Activated T-helper 1 cell treated with anti-CD3 and anti-CD28 coated beads, Interleukin-12 subunit alpha, Interleukin-12 subunit beta, Interleukin-2, Interleukin-4 antibody, amounts not matched to agents 30 ng/mL and 10 ng/mL and 1 ng/mL, durations not matched to agents 14 hours and 24 hours and 36 hours (primary cell): ENCODE measurements at regions not wholly inside any gene's neighbourhood (a gene's known extent, or its start where the extent isn't known, plus 50 kb on each side); places are given as distances from the start of the nearest gene placed in this dataset.

Source experiments
- DNase-seq: peaks from one replicate; pipeline ENCODE4 v3.0.0; 2021; ENCODE audit warnings: low spot score
- H3K27ac Mint-ChIP-seq: one replicate; pipeline ENCODE4 v1.8.0; 2021; ENCODE audit warnings: mild to moderate bottlenecking, mixed read lengths
- H3K27me3 Mint-ChIP-seq: one replicate; pipeline ENCODE4 v1.8.0; 2022; ENCODE audit warnings: mild to moderate bottlenecking, moderate library complexity, mixed read lengths; ENCODE audit not compliant: insufficient read depth
- H3K36me3 Mint-ChIP-seq: one replicate; pipeline ENCODE4 v1.8.0; 2021; ENCODE audit warnings: low read depth, mixed read lengths
- H3K4me1 Mint-ChIP-seq: one replicate; pipeline ENCODE4 v1.8.0; 2021; ENCODE audit warnings: low read depth, mixed read lengths
- H3K4me3 Mint-ChIP-seq: one replicate; pipeline ENCODE4 v1.8.0; 2021; ENCODE audit warnings: mild to moderate bottlenecking, moderate library complexity, mixed read lengths
- H3K9me3 Mint-ChIP-seq: one replicate; pipeline ENCODE4 v1.8.0; 2021; ENCODE audit warnings: mixed read lengths
- intact Hi-C: fragments of 100-400 bp; cut with micrococcal nuclease; formaldehyde crosslinking; loops from one replicate; pipeline ENCODE4 v1.15.1; 2024

- Mint-ChIP-seq H3K27ac (no peak overlapping the region), H3K9me3 (peaks cover 3% of the 10 kb centered on the region), H3K27me3 (peaks cover 11% of the 10 kb centered on the region), H3K4me3 (no peak overlapping the region), H3K36me3 (no peaks in the 10 kb centered on the region), H3K4me1 (no peaks in the 10 kb centered on the region)
- intact Hi-C loops, result no loop called here
- no peak for DNase-seq
Observed at GRCh38 chr1:209461168-209461567, 122.3 kb upstream of the CAMK1G start.

GRCh38 chr1:209462433-209462832, 121.1 kb upstream of the CAMK1G start:
- H3K4me3 Mint-ChIP-seq, result no peak overlapping the region
- no peak for DNase-seq
- no peak overlapping the region for H3K27ac Mint-ChIP-seq
- H3K36me3 Mint-ChIP-seq, result no peaks in the 10 kb centered on the region
- H3K4me1 Mint-ChIP-seq, result no peaks in the 10 kb centered on the region
- H3K27me3 Mint-ChIP-seq, result peaks cover 11% of the 10 kb centered on the region
- intact Hi-C loops, result no loop called here
- peaks cover 3% of the 10 kb centered on the region for H3K9me3 Mint-ChIP-seq

- intact Hi-C loops, result no loop called here
- Mint-ChIP-seq H3K27ac (no peak overlapping the region), H3K27me3 (peaks cover 9% of the 10 kb centered on the region), H3K9me3 (peaks cover 3% of the 10 kb centered on the region), H3K4me3 (no peak overlapping the region), H3K36me3 (no peaks in the 10 kb centered on the region), H3K4me1 (no peaks in the 10 kb centered on the region)
- no peak for DNase-seq
Observed at GRCh38 chr1:209463441-209463840, 120.1 kb upstream of the CAMK1G start.

- no peaks in the 10 kb centered on the region for H3K4me1 Mint-ChIP-seq
- H3K27me3 Mint-ChIP-seq, result peaks cover 6% of the 10 kb centered on the region
- H3K9me3 Mint-ChIP-seq, result no peaks in the 10 kb centered on the region
- intact Hi-C loops, result no loop called here
- H3K4me3 Mint-ChIP-seq, result no peak overlapping the region
- no peak for DNase-seq
- H3K27ac Mint-ChIP-seq, result no peak overlapping the region
- H3K36me3 Mint-ChIP-seq, result no peaks in the 10 kb centered on the region
Observed at GRCh38 chr1:209473025-209473424, 110.5 kb upstream of the CAMK1G start.

GRCh38 chr1:209480345-209480744, 103.2 kb upstream of the CAMK1G start:
- Mint-ChIP-seq H3K36me3 (no peaks in the 10 kb centered on the region), H3K4me3 (no peak overlapping the region), H3K27me3 (peaks cover 4% of the 10 kb centered on the region), H3K9me3 (no peaks in the 10 kb centered on the region), H3K27ac (no peak overlapping the region), H3K4me1 (no peaks in the 10 kb centered on the region)
- DNase-seq, result no peak
- intact Hi-C loops, result no loop called here

- H3K4me3 Mint-ChIP-seq, result no peak overlapping the region
- H3K27ac Mint-ChIP-seq, result no peak overlapping the region
- H3K9me3 Mint-ChIP-seq, result no peaks in the 10 kb centered on the region
- intact Hi-C loops, result no loop called here
- no peak for DNase-seq
- no peaks in the 10 kb centered on the region for H3K4me1 Mint-ChIP-seq
- no peaks in the 10 kb centered on the region for H3K36me3 Mint-ChIP-seq
- peaks cover 5% of the 10 kb centered on the region for H3K27me3 Mint-ChIP-seq
Observed at GRCh38 chr1:209483691-209484090, 99.8 kb upstream of the CAMK1G start.

GRCh38 chr1:209484429-209484828, 99.1 kb upstream of the CAMK1G start:
- no peak overlapping the region for H3K27ac Mint-ChIP-seq
- no peaks in the 10 kb centered on the region for H3K9me3 Mint-ChIP-seq
- H3K4me3 Mint-ChIP-seq, result no peak overlapping the region
- no peaks in the 10 kb centered on the region for H3K4me1 Mint-ChIP-seq
- H3K27me3 Mint-ChIP-seq, result peaks cover 3% of the 10 kb centered on the region
- intact Hi-C loops, result no loop called here
- H3K36me3 Mint-ChIP-seq, result no peaks in the 10 kb centered on the region
- no peak for DNase-seq

GRCh38 chr1:209485167-209485566, 98.3 kb upstream of the CAMK1G start:
- DNase-seq, result no peak
- Mint-ChIP-seq H3K27ac (no peak overlapping the region), H3K36me3 (no peaks in the 10 kb centered on the region), H3K4me3 (no peak overlapping the region), H3K4me1 (no peaks in the 10 kb centered on the region), H3K27me3 (peaks cover 3% of the 10 kb centered on the region), H3K9me3 (no peaks in the 10 kb centered on the region)
- intact Hi-C loops, result no loop called here

GRCh38 chr1:209485751-209486150, 97.8 kb upstream of the CAMK1G start:
- peaks cover 3% of the 10 kb centered on the region for H3K27me3 Mint-ChIP-seq
- no peaks in the 10 kb centered on the region for H3K36me3 Mint-ChIP-seq
- no peaks in the 10 kb centered on the region for H3K9me3 Mint-ChIP-seq
- intact Hi-C loops, result no loop called here
- no peak overlapping the region for H3K4me3 Mint-ChIP-seq
- DNase-seq, result no peak
- no peaks in the 10 kb centered on the region for H3K4me1 Mint-ChIP-seq
- H3K27ac Mint-ChIP-seq, result no peak overlapping the region

GRCh38 chr1:209486861-209487593, 96.5 kb upstream of the CAMK1G start:
- intact Hi-C loops, result no loop called here
- H3K4me1 Mint-ChIP-seq, result no peaks in the 10 kb centered on the region
- no peak overlapping the region for H3K4me3 Mint-ChIP-seq
- no peaks in the 10 kb centered on the region for H3K9me3 Mint-ChIP-seq
- no peak overlapping the region for H3K27ac Mint-ChIP-seq
- no peak for DNase-seq
- H3K27me3 Mint-ChIP-seq, result peaks cover 3% of the 10 kb centered on the region
- H3K36me3 Mint-ChIP-seq, result no peaks in the 10 kb centered on the region

- Mint-ChIP-seq H3K9me3 (no peaks in the 10 kb centered on the region), H3K27ac (no peak overlapping the region), H3K4me1 (no peaks in the 10 kb centered on the region), H3K4me3 (no peak overlapping the region), H3K27me3 (peaks cover 9% of the 10 kb centered on the region), H3K36me3 (no peaks in the 10 kb centered on the region)
- no peak for DNase-seq
- intact Hi-C loops, result no loop called here
Observed at GRCh38 chr1:209490013-209490412, 93.5 kb upstream of the CAMK1G start.

- DNase-seq, result no peak
- no peaks in the 10 kb centered on the region for H3K9me3 Mint-ChIP-seq
- intact Hi-C loops, result no loop called here
- no peaks in the 10 kb centered on the region for H3K4me1 Mint-ChIP-seq
- no peak overlapping the region for H3K4me3 Mint-ChIP-seq
- no peak overlapping the region for H3K27ac Mint-ChIP-seq
- peaks cover 9% of the 10 kb centered on the region for H3K27me3 Mint-ChIP-seq
- H3K36me3 Mint-ChIP-seq, result no peaks in the 10 kb centered on the region
Observed at GRCh38 chr1:209491031-209491430, 92.5 kb upstream of the CAMK1G start.

GRCh38 chr1:209491496-209491895, 92.0 kb upstream of the CAMK1G start:
- no peaks in the 10 kb centered on the region for H3K4me1 Mint-ChIP-seq
- intact Hi-C loops, result no loop called here
- no peaks in the 10 kb centered on the region for H3K9me3 Mint-ChIP-seq
- no peaks in the 10 kb centered on the region for H3K36me3 Mint-ChIP-seq
- no peak for DNase-seq
- no peak overlapping the region for H3K4me3 Mint-ChIP-seq
- H3K27ac Mint-ChIP-seq, result no peak overlapping the region
- peaks cover 9% of the 10 kb centered on the region for H3K27me3 Mint-ChIP-seq

- Mint-ChIP-seq H3K36me3 (no peaks in the 10 kb centered on the region), H3K4me3 (no peak overlapping the region), H3K4me1 (no peaks in the 10 kb centered on the region), H3K27me3 (peaks cover 9% of the 10 kb centered on the region), H3K27ac (no peak overlapping the region), H3K9me3 (no peaks in the 10 kb centered on the region)
- intact Hi-C loops, result no loop called here
- DNase-seq, result no peak
Observed at GRCh38 chr1:209491897-209492296, 91.6 kb upstream of the CAMK1G start.
